ENCODE measurements at regions not wholly inside any gene's neighbourhood (a gene's known extent, or its start where the extent isn't known, plus 50 kb on each side); places are given as distances from the start of the nearest gene placed in this dataset.
"Not testable (repeated sequence)": the region's sequence is repeated elsewhere in the genome, so short reads cannot be mapped to it uniquely, and the experiment has no call there.

DNA sequence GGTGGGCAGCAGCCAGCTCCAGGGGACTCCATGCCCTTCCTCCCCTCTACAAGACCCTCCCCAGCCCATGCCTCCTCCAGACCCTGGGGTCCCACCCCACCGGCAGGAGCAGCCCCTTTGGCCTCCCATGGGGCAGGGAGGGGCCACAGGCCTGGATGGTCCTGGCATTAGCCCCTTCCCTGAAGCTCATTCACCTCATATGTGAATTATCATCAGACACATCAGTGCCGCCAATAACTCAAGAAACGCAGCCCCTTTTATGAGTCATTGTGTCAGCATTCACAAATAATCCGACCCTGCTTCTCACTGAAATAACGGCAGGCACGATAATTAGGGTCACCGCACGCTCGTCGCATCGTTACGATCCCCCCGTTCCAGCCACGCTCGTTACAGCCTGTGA, 124.2 kb downstream of the BRD1 start:
- Histone ChIP-seq H3K9me3 (peaks cover 5% of the 10 kb centered on the region), H3K4me3 (no peak overlapping the region), H3K36me3 (no peaks in the 10 kb centered on the region), H3K27me3 (replicated peaks; ENCODE audit: insufficient read depth) (no peaks in the 10 kb centered on the region), H3K27ac (no peak overlapping the region), H3K4me1 (ENCODE audit: control insufficient read depth in 1 of 2, low read depth in 2 of 2) (no peaks in the 10 kb centered on the region)
- ATAC-seq (ENCODE audit: insufficient number of reproducible peaks, low FRiP score, low read depth) (no peak), DNase-seq (ENCODE audit: low spot score) (no peak)
- TF ChIP-seq, protein P1, sequence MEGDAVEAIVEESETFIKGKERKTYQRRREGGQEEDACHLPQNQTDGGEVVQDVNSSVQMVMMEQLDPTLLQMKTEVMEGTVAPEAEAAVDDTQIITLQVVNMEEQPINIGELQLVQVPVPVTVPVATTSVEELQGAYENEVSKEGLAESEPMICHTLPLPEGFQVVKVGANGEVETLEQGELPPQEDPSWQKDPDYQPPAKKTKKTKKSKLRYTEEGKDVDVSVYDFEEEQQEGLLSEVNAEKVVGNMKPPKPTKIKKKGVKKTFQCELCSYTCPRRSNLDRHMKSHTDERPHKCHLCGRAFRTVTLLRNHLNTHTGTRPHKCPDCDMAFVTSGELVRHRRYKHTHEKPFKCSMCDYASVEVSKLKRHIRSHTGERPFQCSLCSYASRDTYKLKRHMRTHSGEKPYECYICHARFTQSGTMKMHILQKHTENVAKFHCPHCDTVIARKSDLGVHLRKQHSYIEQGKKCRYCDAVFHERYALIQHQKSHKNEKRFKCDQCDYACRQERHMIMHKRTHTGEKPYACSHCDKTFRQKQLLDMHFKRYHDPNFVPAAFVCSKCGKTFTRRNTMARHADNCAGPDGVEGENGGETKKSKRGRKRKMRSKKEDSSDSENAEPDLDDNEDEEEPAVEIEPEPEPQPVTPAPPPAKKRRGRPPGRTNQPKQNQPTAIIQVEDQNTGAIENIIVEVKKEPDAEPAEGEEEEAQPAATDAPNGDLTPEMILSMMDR (IDR thresholded peaks at IDR 0.05): no peak

DNA sequence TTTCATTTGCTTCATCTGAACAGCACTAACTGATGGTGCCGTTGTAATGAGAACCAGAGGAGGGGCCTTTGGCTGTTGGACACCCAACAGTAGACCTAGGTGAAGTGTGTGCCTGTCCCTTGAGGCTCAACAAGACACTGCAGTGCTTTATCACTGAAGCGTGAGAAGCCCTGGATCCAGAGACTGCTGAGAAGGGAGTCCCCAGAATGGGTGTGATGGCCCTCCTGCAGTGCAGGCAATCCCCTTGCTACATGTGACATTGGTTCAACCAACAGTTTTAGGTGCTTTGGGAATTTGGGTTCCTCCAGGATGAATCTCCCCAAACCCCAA, 125.6 kb downstream of the BRD1 start:
- no peak overlapping the region for H3K27ac ChIP-seq
- TF ChIP-seq, protein P1 (IDR thresholded peaks at IDR 0.05): no peak
- no peak for ATAC-seq (ENCODE audit: insufficient number of reproducible peaks, low FRiP score, low read depth)
- no peak overlapping the region for H3K4me3 ChIP-seq
- H3K27me3 ChIP-seq (replicated peaks; ENCODE audit: insufficient read depth): no peaks in the 10 kb centered on the region
- peaks cover 9% of the 10 kb centered on the region for H3K9me3 ChIP-seq
- H3K4me1 ChIP-seq (ENCODE audit: control insufficient read depth in 1 of 2, low read depth in 2 of 2): no peaks in the 10 kb centered on the region
- H3K36me3 ChIP-seq: no peaks in the 10 kb centered on the region
- no peak for DNase-seq (ENCODE audit: low spot score)

DNA sequence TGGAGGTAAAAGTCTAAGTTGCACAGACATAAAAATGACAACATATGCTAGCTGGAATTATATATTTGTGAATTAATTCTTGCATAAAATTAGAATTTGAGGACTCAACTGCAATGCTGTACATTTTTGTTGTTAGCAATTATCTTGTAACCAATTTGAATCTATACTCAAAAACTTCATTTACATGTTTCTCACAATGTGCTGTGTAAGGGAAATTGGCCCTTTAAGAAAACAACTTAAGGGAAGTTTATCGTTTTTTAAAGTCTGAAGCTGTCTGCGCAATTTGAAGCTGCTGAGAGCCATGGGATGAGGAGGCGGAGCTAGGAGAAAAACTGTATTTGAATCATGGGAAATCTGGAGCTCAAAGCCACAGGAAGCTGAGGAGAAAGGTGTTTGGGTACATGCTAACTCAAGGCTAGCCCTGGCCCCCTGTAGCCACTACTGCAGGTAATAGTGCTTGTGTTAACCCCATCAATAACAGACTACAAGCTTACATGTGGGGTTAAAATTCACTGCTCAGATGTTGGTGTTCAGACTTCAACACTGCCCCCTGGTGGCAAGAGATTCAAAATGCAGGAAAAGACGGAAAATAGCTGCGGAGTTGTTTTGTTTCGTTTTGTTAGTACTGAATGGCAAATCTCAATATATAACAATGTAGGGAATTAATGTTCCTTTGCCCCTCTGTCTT, 126.1 kb downstream of the BRD1 start:
- peaks cover 11% of the 10 kb centered on the region for H3K9me3 ChIP-seq
- DNase-seq (ENCODE audit: low spot score) (no peak), ATAC-seq (ENCODE audit: insufficient number of reproducible peaks, low FRiP score, low read depth) (no peak)
- H3K27me3 ChIP-seq (replicated peaks; ENCODE audit: insufficient read depth): no peaks in the 10 kb centered on the region
- TF ChIP-seq, protein P1 (IDR thresholded peaks at IDR 0.05): no peak
- no peaks in the 10 kb centered on the region for H3K36me3 ChIP-seq
- H3K4me1 ChIP-seq (ENCODE audit: control insufficient read depth in 1 of 2, low read depth in 2 of 2): no peaks in the 10 kb centered on the region
- no peak overlapping the region for H3K27ac ChIP-seq
- no peak overlapping the region for H3K4me3 ChIP-seq

DNA sequence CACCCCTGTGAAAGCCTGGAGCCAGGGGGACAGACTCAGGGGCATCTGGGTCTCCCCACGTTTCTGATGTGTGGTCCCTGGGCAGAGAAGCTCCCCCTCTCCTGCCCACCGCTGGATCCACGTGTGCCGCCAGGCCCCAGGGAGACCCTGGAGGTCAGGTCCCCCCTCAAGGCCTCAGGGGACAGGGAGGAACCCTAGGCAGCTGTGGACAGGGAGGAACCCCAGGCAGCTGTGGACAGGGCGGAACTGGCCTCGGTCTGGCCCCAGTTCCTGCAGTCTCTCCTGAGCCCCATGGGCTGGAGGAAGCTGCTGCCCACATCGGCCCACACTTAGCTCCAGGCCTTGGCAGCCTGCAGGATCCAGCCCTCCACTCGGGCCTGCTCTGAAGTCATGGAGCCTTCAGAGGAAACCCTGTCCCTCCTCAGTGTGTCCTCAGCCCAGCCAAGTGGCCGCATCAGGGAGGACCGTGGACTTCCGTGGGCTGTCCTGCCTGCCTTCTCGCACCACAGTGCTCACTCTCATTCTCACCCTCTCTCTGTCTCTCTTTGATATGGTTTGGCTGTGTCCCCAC, 127.7 kb downstream of the BRD1 start:
- Histone ChIP-seq H3K9me3 (peaks cover 11% of the 10 kb centered on the region), H3K27me3 (replicated peaks; ENCODE audit: insufficient read depth) (no peaks in the 10 kb centered on the region), H3K27ac (no peak overlapping the region), H3K36me3 (no peaks in the 10 kb centered on the region), H3K4me3 (no peak overlapping the region), H3K4me1 (ENCODE audit: control insufficient read depth in 1 of 2, low read depth in 2 of 2) (no peaks in the 10 kb centered on the region)
- ATAC-seq (ENCODE audit: insufficient number of reproducible peaks, low FRiP score, low read depth): no peak
- TF ChIP-seq, protein P1 (IDR thresholded peaks at IDR 0.05): no peak
- DNase-seq (ENCODE audit: low spot score): no peak

DNA sequence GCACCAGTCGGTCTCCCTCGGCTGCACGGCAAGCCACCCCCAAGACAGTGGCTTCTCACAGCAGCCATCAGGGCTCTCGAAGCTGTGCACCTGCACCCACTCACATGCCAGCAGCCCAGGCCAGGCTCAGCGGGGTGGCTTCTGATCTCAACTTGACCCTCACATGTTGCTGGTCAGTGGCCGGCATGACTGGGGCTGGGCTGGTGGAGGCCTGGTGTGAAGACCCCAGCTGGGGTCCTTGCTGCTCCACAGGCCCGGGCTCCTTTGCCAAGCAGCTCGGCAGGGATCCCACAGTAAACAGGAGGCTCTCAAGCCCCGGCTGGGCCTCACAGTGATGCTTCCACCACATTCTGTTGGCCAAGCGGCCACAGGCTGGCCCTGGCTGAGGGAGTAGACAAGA, 128.2 kb downstream of the BRD1 start:
- H3K4me3 ChIP-seq: no peak overlapping the region
- TF ChIP-seq, protein P1 (IDR thresholded peaks at IDR 0.05): no peak
- H3K9me3 ChIP-seq: peaks cover 11% of the 10 kb centered on the region
- no peaks in the 10 kb centered on the region for H3K36me3 ChIP-seq
- ATAC-seq (ENCODE audit: insufficient number of reproducible peaks, low FRiP score, low read depth): no peak
- H3K4me1 ChIP-seq (ENCODE audit: control insufficient read depth in 1 of 2, low read depth in 2 of 2): no peaks in the 10 kb centered on the region
- no peak overlapping the region for H3K27ac ChIP-seq
- H3K27me3 ChIP-seq (replicated peaks; ENCODE audit: insufficient read depth): no peaks in the 10 kb centered on the region
- no peak for DNase-seq (ENCODE audit: low spot score)

DNA sequence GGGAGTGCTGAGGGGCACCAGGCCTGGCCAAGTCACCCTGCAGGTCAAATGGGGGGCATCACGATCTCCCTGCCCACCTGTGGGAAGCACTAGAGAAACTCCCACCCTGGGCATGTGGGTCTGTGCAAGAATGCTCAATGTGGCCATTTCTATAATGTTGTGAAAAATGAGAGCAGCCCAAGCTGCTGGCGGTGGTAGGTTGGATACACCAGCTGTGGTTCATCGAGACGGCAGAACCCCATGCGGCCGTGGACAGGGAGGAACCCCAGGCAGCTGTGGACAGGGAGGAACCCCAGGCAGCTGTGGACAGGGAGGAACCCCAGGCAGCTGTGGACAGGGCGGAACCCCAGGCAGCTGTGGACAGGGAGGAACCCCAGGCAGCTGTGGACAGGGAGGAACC, 129.1 kb downstream of the BRD1 start:
- not testable (repeated sequence) for DNase-seq (ENCODE audit: low spot score); ATAC-seq (ENCODE audit: insufficient number of reproducible peaks, low FRiP score, low read depth); H3K36me3 ChIP-seq; H3K27me3 ChIP-seq (replicated peaks; ENCODE audit: insufficient read depth); H3K4me1 ChIP-seq (ENCODE audit: control insufficient read depth in 1 of 2, low read depth in 2 of 2); H3K4me3 ChIP-seq; H3K27ac ChIP-seq
- H3K9me3 ChIP-seq: peaks cover 11% of the 10 kb centered on the region
